ENCODE measurements at regions not wholly inside any gene's neighbourhood (a gene's known extent, or its start where the extent isn't known, plus 50 kb on each side); places are given as distances from the start of the nearest gene placed in this dataset.

- peaks cover 7% of the 10 kb centered on the region for H3K4me1 Mint-ChIP-seq (ENCODE audit: insufficient read depth, unreplicated experiment)
- POLR2A ChIA-PET, result interaction anchor here (0.8 kb wide), 1 partner anchor 124 kb away, joined by 5 read pairs; no protein-coding TSS in a partner anchor
- CTCF ChIA-PET, result interaction anchor here (0.9 to 1.1 kb wide), 2 partner anchors 15 to 101 kb away, joined by 3 read pairs; no protein-coding TSS in a partner anchor
- DNase-seq (ENCODE audit: unreplicated experiment), result no peak
- no peak overlapping the region for H3K4me3 Mint-ChIP-seq (ENCODE audit: unreplicated experiment)
- H3K36me3 Mint-ChIP-seq (ENCODE audit: insufficient read depth, unreplicated experiment), result no peaks in the 10 kb centered on the region
- H3K27ac Mint-ChIP-seq (ENCODE audit: low read depth, unreplicated experiment), result no peak overlapping the region
- intact Hi-C loops (cut with micrococcal nuclease), result no loop called here
- no peaks in the 10 kb centered on the region for H3K9me3 Mint-ChIP-seq (ENCODE audit: unreplicated experiment)
- no peaks in the 10 kb centered on the region for H3K27me3 Mint-ChIP-seq (ENCODE audit: insufficient read depth, unreplicated experiment)
- TF ChIP-seq CTCF (IDR thresholded peaks at IDR 0.05; ENCODE audit: unreplicated experiment), result no peak
- BruUV-seq (replicated peaks), result no TSS peak
These were observed 101.8 kb downstream of the NFKBIZ start for GRCh38 chr3:101950985-101951733.

- Mint-ChIP-seq H3K27ac (ENCODE audit: low read depth, unreplicated experiment) (no peak overlapping the region), H3K4me1 (ENCODE audit: insufficient read depth, unreplicated experiment) (peaks cover 7% of the 10 kb centered on the region), H3K9me3 (ENCODE audit: unreplicated experiment) (no peaks in the 10 kb centered on the region), H3K36me3 (ENCODE audit: insufficient read depth, unreplicated experiment) (no peaks in the 10 kb centered on the region), H3K27me3 (ENCODE audit: insufficient read depth, unreplicated experiment) (no peaks in the 10 kb centered on the region), H3K4me3 (ENCODE audit: unreplicated experiment) (no peak overlapping the region)
- POLR2A ChIA-PET, result no interaction called here
- no TSS peak for BruUV-seq (replicated peaks)
- TF ChIP-seq CTCF (IDR thresholded peaks at IDR 0.05; ENCODE audit: unreplicated experiment), result no peak
- intact Hi-C loops (cut with micrococcal nuclease), result no loop called here
- CTCF ChIA-PET, result interaction anchor here (0.6 kb wide), 1 partner anchor 1397 kb away, joined by 3 read pairs; no protein-coding TSS in a partner anchor
- DNase-seq (ENCODE audit: unreplicated experiment), result no peak
These were observed 105.0 kb downstream of the NFKBIZ start for GRCh38 chr3:101954361-101954760.

GRCh38 chr3:101954936-101955335, 105.6 kb downstream of the NFKBIZ start:
- CTCF ChIA-PET, result no interaction called here
- no peak for DNase-seq (ENCODE audit: unreplicated experiment)
- Mint-ChIP-seq H3K4me3 (ENCODE audit: unreplicated experiment) (no peak overlapping the region), H3K9me3 (ENCODE audit: unreplicated experiment) (no peaks in the 10 kb centered on the region), H3K36me3 (ENCODE audit: insufficient read depth, unreplicated experiment) (no peaks in the 10 kb centered on the region), H3K27me3 (ENCODE audit: insufficient read depth, unreplicated experiment) (no peaks in the 10 kb centered on the region), H3K4me1 (ENCODE audit: insufficient read depth, unreplicated experiment) (peaks cover 7% of the 10 kb centered on the region), H3K27ac (ENCODE audit: low read depth, unreplicated experiment) (no peak overlapping the region)
- intact Hi-C loops (cut with micrococcal nuclease), result no loop called here
- BruUV-seq (replicated peaks), result no TSS peak
- POLR2A ChIA-PET, result no interaction called here
- TF ChIP-seq CTCF (IDR thresholded peaks at IDR 0.05; ENCODE audit: unreplicated experiment), result no peak

GRCh38 chr3:101962055-101962454, 112.7 kb downstream of the NFKBIZ start:
- Mint-ChIP-seq H3K4me3 (ENCODE audit: unreplicated experiment) (no peak overlapping the region), H3K9me3 (ENCODE audit: unreplicated experiment) (no peaks in the 10 kb centered on the region), H3K4me1 (ENCODE audit: insufficient read depth, unreplicated experiment) (peaks cover 18% of the 10 kb centered on the region), H3K36me3 (ENCODE audit: insufficient read depth, unreplicated experiment) (no peaks in the 10 kb centered on the region), H3K27ac (ENCODE audit: low read depth, unreplicated experiment) (no peak overlapping the region), H3K27me3 (ENCODE audit: insufficient read depth, unreplicated experiment) (no peaks in the 10 kb centered on the region)
- no peak for DNase-seq (ENCODE audit: unreplicated experiment)
- CTCF ChIA-PET, result interaction anchor here (1.4 kb wide), 1 partner anchor 112 kb away, joined by 3 read pairs; the partner anchor contains the start of gene NFKBIZ
- POLR2A ChIA-PET, result no interaction called here
- TF ChIP-seq CTCF (IDR thresholded peaks at IDR 0.05; ENCODE audit: unreplicated experiment), result no peak
- no TSS peak for BruUV-seq (replicated peaks)
- intact Hi-C loops (cut with micrococcal nuclease), result no loop called here
